Kidney capillary endothelial cell (primary cell): ENCODE measurements at regions not wholly inside any gene's neighbourhood (a gene's known extent, or its start where the extent isn't known, plus 50 kb on each side); places are given as distances from the start of the nearest gene placed in this dataset.
"Not testable (repeated sequence)": the region's sequence is repeated elsewhere in the genome, so short reads cannot be mapped to it uniquely, and the experiment has no call there.

Source experiments
- DNase-seq: peaks from one replicate; pipeline ENCODE4 v3.0.0-alpha.2; 2018; ENCODE audit warnings: low spot score

GRCh38 chr2:234861841-234862735 lies 89.7 kb upstream of the SH3BP4 start:
- DNase-seq, result no peak

GRCh38 chr2:234859330-234859872 lies 92.4 kb upstream of the SH3BP4 start:
- DNase-seq, result not testable (repeated sequence)

GRCh38 chr2:234858790-234859329 lies 93.0 kb upstream of the SH3BP4 start:
- DNase-seq, result no peak

- no peak for DNase-seq
Measured at GRCh38 chr2:234858145-234858544, 93.7 kb upstream of the SH3BP4 start.

GRCh38 chr2:234853729-234854128 lies 98.1 kb upstream of the SH3BP4 start:
- DNase-seq, result no peak

- DNase-seq, result no peak
Measured at GRCh38 chr2:234852941-234853340, 98.9 kb upstream of the SH3BP4 start.

GRCh38 chr2:234852035-234852434 lies 99.8 kb upstream of the SH3BP4 start:
- DNase-seq, result no peak

GRCh38 chr2:234851451-234851850 lies 100.4 kb upstream of the SH3BP4 start:
- no peak for DNase-seq

- no peak for DNase-seq
Measured at GRCh38 chr2:234850818-234851217, 101.0 kb upstream of the SH3BP4 start.

GRCh38 chr2:234849678-234850077 lies 102.1 kb upstream of the SH3BP4 start:
- no peak for DNase-seq

- DNase-seq, result no peak
Measured at GRCh38 chr2:234848578-234848977, 103.2 kb upstream of the SH3BP4 start.

GRCh38 chr2:234847639-234848038 lies 104.2 kb upstream of the SH3BP4 start:
- DNase-seq, result no peak

GRCh38 chr2:234847364-234847635 lies 104.5 kb upstream of the SH3BP4 start:
- no peak for DNase-seq

GRCh38 chr2:234846599-234847363 lies 105.0 kb upstream of the SH3BP4 start:
- no peak for DNase-seq

GRCh38 chr2:234845602-234846590 lies 105.9 kb upstream of the SH3BP4 start:
- DNase-seq, result no peak

- no peak for DNase-seq
Measured at GRCh38 chr2:234843411-234843810, 108.4 kb upstream of the SH3BP4 start.

- DNase-seq, result no peak
Measured at GRCh38 chr2:234842753-234843152, 109.1 kb upstream of the SH3BP4 start.

GRCh38 chr2:234841321-234842015 lies 110.3 kb upstream of the SH3BP4 start:
- no peak for DNase-seq

GRCh38 chr2:234840336-234840735 lies 111.5 kb upstream of the SH3BP4 start:
- DNase-seq, result peak; percentile 92

GRCh38 chr2:234839285-234839684 lies 112.5 kb upstream of the SH3BP4 start:
- no peak for DNase-seq

- no peak for DNase-seq
Measured at GRCh38 chr2:234836271-234836670, 115.5 kb upstream of the SH3BP4 start.
